ENCODE measurements at regions not wholly inside any gene's neighbourhood (a gene's known extent, or its start where the extent isn't known, plus 50 kb on each side); places are given as distances from the start of the nearest gene placed in this dataset.

- no peak for TF ChIP-seq EZH2 (IDR thresholded peaks at IDR 0.05; ENCODE audit: borderline replicate concordance, low read length)
- TF ChIP-seq CTCF (conservative IDR thresholded peaks at IDR 0.05 in 1 of 2, IDR thresholded peaks at IDR 0.05 in 1 of 2; ENCODE audit: extremely low read depth in 1 of 2, insufficient read depth in 1 of 2, low read depth in 1 of 2, low read length in 2 of 2): no peak
Observed at GRCh38 chr4:17323554-17324385, 188.1 kb downstream of the QDPR start.

Measured in mammary epithelial cell (primary cell).